Peyer's patch (tissue), 4 donors: ENCODE measurements at regions not wholly inside any gene's neighbourhood (a gene's known extent, or its start where the extent isn't known, plus 50 kb on each side); places are given as distances from the start of the nearest gene placed in this dataset.

ENCODE experiments used
- DNase-seq, 3 donors: peaks; one replicate each; pipeline ENCODE4 v3.0.0-alpha.2; 2017 to 2019
- H3K27ac ChIP-seq, 4 donors: fragments of 200-600 bp; sonication (generic); one replicate each; pipeline ENCODE4 v1.5.1; 2016 to 2019
- H3K27me3 ChIP-seq, 2 donors: fragments of 200-600 bp; sonication (generic); one replicate each; pipeline ENCODE4 v1.5.1; 2019
- H3K36me3 ChIP-seq, 3 donors: fragments of 200-600 bp; sonication (generic); one replicate each; pipeline ENCODE4 v1.5.1; 2016 to 2019
- H3K4me1 ChIP-seq, 4 donors: fragments of 200-600 bp; sonication (generic); one replicate each; pipeline ENCODE4 v1.5.1; 2016 to 2019
- H3K4me3 ChIP-seq, 4 donors: fragments of 200-600 bp; sonication (generic); 1 replicate in 3 of 4; 2 replicates in 1 of 4; pipeline ENCODE4 v1.5.1; 2016 to 2019; ENCODE audit warnings: mild to moderate bottlenecking in 1 of 4
- H3K9me3 ChIP-seq, 4 donors: fragments of 200-600 bp; sonication (generic); one replicate each; pipeline ENCODE4 v1.5.1; 2016 to 2019; ENCODE audit warnings: mild to moderate bottlenecking in 1 of 4
- POLR2A ChIP-seq, 2 donors: fragments of 450-650 bp; IDR thresholded peaks; one replicate each; pipeline ENCODE4 v1.5.1; 2017; ENCODE audit warnings: antibody characterized with exemption in 2 of 2, mild to moderate bottlenecking in 2 of 2, moderate library complexity in 2 of 2
- TF ChIP-seq, protein P1 (sequence below), 6 experiments: fragments of 450-650 bp in 4 of 6; fragments of 200-600 bp in 2 of 6; sonication (generic) in 1 of 6; IDR thresholded peaks; one replicate each; pipeline ENCODE4 v1.5.1; 2017 to 2019; ENCODE audit warnings: antibody characterized with exemption in 6 of 6, mild to moderate bottlenecking in 3 of 6, moderate library complexity in 1 of 6

DNA sequence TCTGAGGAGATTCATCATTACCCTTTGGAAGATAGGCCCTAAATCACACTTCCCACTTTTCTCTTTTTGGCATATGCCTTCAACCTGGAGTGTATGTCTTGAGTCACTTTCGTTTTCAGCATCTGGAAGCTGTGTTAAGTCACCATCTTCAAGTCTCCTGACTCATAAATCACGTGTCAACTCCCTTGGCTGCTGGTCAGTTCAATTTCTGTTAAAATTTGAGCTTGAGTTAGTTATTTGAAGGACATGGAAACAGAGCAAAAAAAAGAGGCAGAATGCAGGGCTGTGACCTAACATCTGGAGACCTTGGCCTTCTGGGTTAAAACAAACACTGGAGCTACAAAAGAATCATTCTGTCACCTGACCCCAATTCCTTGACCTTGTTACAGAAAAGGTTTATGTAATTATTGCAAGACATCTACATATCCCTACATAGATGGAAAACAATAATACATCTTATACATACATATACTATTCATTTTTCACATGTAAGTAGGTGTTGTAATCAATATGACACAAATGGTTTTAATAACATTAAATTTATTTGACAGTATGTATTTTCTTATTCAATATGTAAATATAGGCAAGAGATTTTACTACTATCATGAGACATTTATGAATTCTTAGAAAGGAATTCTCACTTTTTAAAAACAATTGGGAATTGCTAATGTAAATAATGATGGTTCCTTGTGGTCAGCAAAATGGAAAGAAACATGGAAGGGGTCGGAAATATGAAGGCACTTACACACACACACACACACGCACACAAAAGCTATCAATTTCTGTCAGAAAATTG is 169.7 kb upstream of the PHYHIPL start:
- Histone ChIP-seq H3K27me3 (no peaks in the 10 kb centered on the region), H3K9me3 (no peaks in the 10 kb centered on the region), H3K27ac (no peak overlapping the region), H3K4me3 (no peak overlapping the region), H3K4me1 (no peaks in the 10 kb centered on the region), H3K36me3 (no peaks in the 10 kb centered on the region)
- DNase-seq = no peak
- TF ChIP-seq, protein P1, sequence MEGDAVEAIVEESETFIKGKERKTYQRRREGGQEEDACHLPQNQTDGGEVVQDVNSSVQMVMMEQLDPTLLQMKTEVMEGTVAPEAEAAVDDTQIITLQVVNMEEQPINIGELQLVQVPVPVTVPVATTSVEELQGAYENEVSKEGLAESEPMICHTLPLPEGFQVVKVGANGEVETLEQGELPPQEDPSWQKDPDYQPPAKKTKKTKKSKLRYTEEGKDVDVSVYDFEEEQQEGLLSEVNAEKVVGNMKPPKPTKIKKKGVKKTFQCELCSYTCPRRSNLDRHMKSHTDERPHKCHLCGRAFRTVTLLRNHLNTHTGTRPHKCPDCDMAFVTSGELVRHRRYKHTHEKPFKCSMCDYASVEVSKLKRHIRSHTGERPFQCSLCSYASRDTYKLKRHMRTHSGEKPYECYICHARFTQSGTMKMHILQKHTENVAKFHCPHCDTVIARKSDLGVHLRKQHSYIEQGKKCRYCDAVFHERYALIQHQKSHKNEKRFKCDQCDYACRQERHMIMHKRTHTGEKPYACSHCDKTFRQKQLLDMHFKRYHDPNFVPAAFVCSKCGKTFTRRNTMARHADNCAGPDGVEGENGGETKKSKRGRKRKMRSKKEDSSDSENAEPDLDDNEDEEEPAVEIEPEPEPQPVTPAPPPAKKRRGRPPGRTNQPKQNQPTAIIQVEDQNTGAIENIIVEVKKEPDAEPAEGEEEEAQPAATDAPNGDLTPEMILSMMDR (IDR thresholded peaks at IDR 0.05) = no peak
- no peak for TF ChIP-seq POLR2A (IDR thresholded peaks at IDR 0.05)

DNA sequence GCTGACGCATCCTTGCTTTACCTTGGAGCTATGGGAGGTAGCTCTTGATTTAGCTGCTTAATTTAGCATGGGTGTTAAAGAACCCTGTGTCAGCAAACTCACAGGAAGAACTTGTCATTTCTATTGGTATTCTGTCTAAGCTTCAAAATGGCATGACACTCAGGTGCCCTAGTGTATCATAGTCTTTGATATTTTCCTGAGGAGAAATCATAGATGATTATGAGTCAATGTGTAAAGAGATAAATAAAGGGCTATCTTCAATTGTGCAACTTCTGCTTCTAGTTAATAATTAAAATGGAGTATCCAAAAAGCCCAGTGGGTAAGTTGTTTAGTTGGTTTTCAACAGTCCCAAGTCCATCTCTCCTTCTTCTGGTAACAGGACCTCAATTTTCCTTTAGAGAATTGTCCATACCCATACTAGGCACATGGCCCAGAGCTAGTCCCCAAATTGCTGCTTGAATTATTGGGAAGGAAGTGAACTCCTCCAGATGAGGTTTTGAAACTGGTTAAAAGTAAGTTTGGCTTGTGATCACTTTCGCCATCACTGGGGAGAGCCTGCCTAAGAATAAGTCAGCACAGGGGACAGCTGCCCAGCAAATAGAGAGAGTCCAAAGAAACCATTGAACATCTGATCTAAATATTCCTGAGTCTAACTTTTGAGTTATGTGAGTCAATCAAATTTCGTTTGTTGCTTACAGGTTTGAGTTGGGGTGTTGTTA is 169.0 kb upstream of the PHYHIPL start:
- no peak for DNase-seq
- H3K27ac ChIP-seq = no peak overlapping the region
- H3K27me3 ChIP-seq = no peaks in the 10 kb centered on the region
- H3K4me1 ChIP-seq = no peaks in the 10 kb centered on the region
- TF ChIP-seq, protein P1 (IDR thresholded peaks at IDR 0.05) = no peak
- TF ChIP-seq POLR2A (IDR thresholded peaks at IDR 0.05) = no peak
- no peaks in the 10 kb centered on the region for H3K36me3 ChIP-seq
- no peak overlapping the region for H3K4me3 ChIP-seq
- no peaks in the 10 kb centered on the region for H3K9me3 ChIP-seq

DNA sequence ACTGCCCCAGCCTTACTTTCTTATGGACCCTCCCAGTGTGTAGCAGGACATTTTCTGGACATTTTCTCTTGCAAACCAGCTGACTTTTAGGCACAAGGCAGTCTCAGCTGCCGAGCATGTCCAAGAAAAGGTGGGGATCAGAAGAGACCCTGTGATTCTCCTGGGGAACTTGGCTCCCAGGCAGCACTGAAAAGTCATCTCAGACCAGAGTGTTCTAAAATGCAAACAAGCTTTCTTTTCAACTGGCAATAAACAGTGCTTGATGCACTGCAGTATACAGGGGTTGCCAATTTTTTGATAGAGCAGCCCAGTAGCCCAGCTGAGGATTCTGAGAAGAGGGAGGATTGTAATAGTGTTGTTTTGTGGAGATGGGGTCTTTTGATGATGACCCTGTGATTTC is 168.0 kb upstream of the PHYHIPL start:
- DNase-seq = no peak
- no peaks in the 10 kb centered on the region for H3K27me3 ChIP-seq
- no peak for TF ChIP-seq POLR2A (IDR thresholded peaks at IDR 0.05)
- TF ChIP-seq, protein P1 (IDR thresholded peaks at IDR 0.05) = no peak
- H3K36me3 ChIP-seq = no peaks in the 10 kb centered on the region
- H3K9me3 ChIP-seq = no peaks in the 10 kb centered on the region
- no peaks in the 10 kb centered on the region for H3K4me1 ChIP-seq
- no peak overlapping the region for H3K4me3 ChIP-seq
- H3K27ac ChIP-seq = no peak overlapping the region

GRCh38 chr10:59011972-59012632 is 164.3 kb upstream of the PHYHIPL start:
- no peak overlapping the region for H3K27ac ChIP-seq
- no peak for TF ChIP-seq POLR2A (IDR thresholded peaks at IDR 0.05)
- TF ChIP-seq, protein P1 (IDR thresholded peaks at IDR 0.05) = no peak

DNA sequence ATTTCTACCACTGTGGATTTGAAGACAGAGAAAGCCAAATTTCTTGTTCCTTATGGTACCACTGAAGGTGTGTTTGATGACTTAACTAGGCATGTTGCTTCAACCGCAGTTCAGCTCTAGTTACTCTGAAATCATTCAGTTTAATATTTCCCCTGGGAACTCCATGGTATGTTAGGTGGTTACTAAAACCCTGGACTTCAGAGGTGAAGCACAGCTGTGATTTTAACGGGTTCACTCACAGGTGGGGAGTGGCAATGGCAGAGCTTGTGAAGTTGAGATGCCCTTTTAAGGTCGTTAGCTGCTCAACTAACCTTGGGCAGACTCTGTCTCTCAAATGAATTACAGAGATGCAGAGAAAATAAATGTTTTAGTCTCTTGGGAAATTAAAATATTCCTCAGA is 163.6 kb upstream of the PHYHIPL start:
- no peak overlapping the region for H3K27ac ChIP-seq
- no peak for DNase-seq
- H3K4me1 ChIP-seq = no peaks in the 10 kb centered on the region
- TF ChIP-seq POLR2A (IDR thresholded peaks at IDR 0.05) = no peak
- no peaks in the 10 kb centered on the region for H3K36me3 ChIP-seq
- H3K27me3 ChIP-seq = no peaks in the 10 kb centered on the region
- H3K4me3 ChIP-seq = no peak overlapping the region
- no peaks in the 10 kb centered on the region for H3K9me3 ChIP-seq

More at GRCh38 chr10:59011972-59012632, 164.3 kb upstream of the PHYHIPL start:
- DNase-seq = no peak
- Histone ChIP-seq H3K9me3 (no peaks in the 10 kb centered on the region), H3K27me3 (no peaks in the 10 kb centered on the region), H3K36me3 (no peaks in the 10 kb centered on the region), H3K4me3 (no peak overlapping the region), H3K4me1 (no peaks in the 10 kb centered on the region)

GRCh38 chr10:59016043-59016442 is 160.4 kb upstream of the PHYHIPL start:
- TF ChIP-seq, protein P1 (IDR thresholded peaks at IDR 0.05) = no peak
- no peak for TF ChIP-seq POLR2A (IDR thresholded peaks at IDR 0.05)
- H3K4me1 ChIP-seq = no peaks in the 10 kb centered on the region
- DNase-seq = no peak
- H3K27ac ChIP-seq = no peak overlapping the region
- no peaks in the 10 kb centered on the region for H3K9me3 ChIP-seq
- no peak overlapping the region for H3K4me3 ChIP-seq
- H3K36me3 ChIP-seq = no peaks in the 10 kb centered on the region
- H3K27me3 ChIP-seq = no peaks in the 10 kb centered on the region
